ENCODE measurements at regions not wholly inside any gene's neighbourhood (a gene's known extent, or its start where the extent isn't known, plus 50 kb on each side); places are given as distances from the start of the nearest gene placed in this dataset.

GRCh38 chr14:58865514-58866281 is 227.9 kb downstream of the DACT1 start:
- Histone ChIP-seq H3K27me3 (replicated peaks; ENCODE audit: control insufficient read depth, insufficient read depth, low read length) (no peaks in the 10 kb centered on the region), H3K9me3 (no peaks in the 10 kb centered on the region), H3K4me3 (ENCODE audit: low read depth, low read length) (no peak overlapping the region), H3K36me3 (ENCODE audit: control insufficient read depth, insufficient read depth, low read length) (no peaks in the 10 kb centered on the region), H3K4me1 (peaks cover 17% of the 10 kb centered on the region)
- TF ChIP-seq, protein P1, sequence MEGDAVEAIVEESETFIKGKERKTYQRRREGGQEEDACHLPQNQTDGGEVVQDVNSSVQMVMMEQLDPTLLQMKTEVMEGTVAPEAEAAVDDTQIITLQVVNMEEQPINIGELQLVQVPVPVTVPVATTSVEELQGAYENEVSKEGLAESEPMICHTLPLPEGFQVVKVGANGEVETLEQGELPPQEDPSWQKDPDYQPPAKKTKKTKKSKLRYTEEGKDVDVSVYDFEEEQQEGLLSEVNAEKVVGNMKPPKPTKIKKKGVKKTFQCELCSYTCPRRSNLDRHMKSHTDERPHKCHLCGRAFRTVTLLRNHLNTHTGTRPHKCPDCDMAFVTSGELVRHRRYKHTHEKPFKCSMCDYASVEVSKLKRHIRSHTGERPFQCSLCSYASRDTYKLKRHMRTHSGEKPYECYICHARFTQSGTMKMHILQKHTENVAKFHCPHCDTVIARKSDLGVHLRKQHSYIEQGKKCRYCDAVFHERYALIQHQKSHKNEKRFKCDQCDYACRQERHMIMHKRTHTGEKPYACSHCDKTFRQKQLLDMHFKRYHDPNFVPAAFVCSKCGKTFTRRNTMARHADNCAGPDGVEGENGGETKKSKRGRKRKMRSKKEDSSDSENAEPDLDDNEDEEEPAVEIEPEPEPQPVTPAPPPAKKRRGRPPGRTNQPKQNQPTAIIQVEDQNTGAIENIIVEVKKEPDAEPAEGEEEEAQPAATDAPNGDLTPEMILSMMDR (IDR thresholded peaks at IDR 0.05; ENCODE audit: insufficient read depth in 1 of 2, low read depth in 1 of 2, low read length in 1 of 2, severe bottlenecking in 1 of 2, unreplicated experiment in 1 of 2), result no peak
- Mint-ChIP-seq H3K4me1 (ENCODE audit: low read depth, unreplicated experiment) (peaks cover 8% of the 10 kb centered on the region), H3K4me3 (ENCODE audit: unreplicated experiment) (no peak overlapping the region), H3K27me3 (ENCODE audit: insufficient read depth, unreplicated experiment) (no peaks in the 10 kb centered on the region), H3K36me3 (ENCODE audit: insufficient read depth, unreplicated experiment) (peaks cover 10% of the 10 kb centered on the region), H3K9me3 (ENCODE audit: unreplicated experiment) (peaks cover 9% of the 10 kb centered on the region), H3K27ac (ENCODE audit: unreplicated experiment) (peak overlapping the region; percentile 55)
- CTCF ChIA-PET, result no interaction called here
- no peak for DNase-seq
- intact Hi-C loops (cut with micrococcal nuclease; ENCODE audit: unreplicated experiment), result no loop called here
- BruUV-seq (replicated peaks), result no TSS peak
- POLR2A ChIA-PET, result no interaction called here

- H3K4me3 ChIP-seq (ENCODE audit: low read depth, low read length), result no peak overlapping the region
- H3K27me3 ChIP-seq (replicated peaks; ENCODE audit: control insufficient read depth, insufficient read depth, low read length), result no peaks in the 10 kb centered on the region
- Mint-ChIP-seq H3K27ac (ENCODE audit: unreplicated experiment) (peak overlapping the region; percentile 55), H3K27me3 (ENCODE audit: insufficient read depth, unreplicated experiment) (no peaks in the 10 kb centered on the region), H3K36me3 (ENCODE audit: insufficient read depth, unreplicated experiment) (peaks cover 10% of the 10 kb centered on the region), H3K4me3 (ENCODE audit: unreplicated experiment) (no peak overlapping the region), H3K4me1 (ENCODE audit: low read depth, unreplicated experiment) (peaks cover 8% of the 10 kb centered on the region), H3K9me3 (ENCODE audit: unreplicated experiment) (peaks cover 9% of the 10 kb centered on the region)
- DNase-seq, result peak in 1 of 2 experiments; percentile 8
- BruUV-seq (replicated peaks), result no TSS peak
- no peaks in the 10 kb centered on the region for H3K9me3 ChIP-seq
- TF ChIP-seq, protein P1 (IDR thresholded peaks at IDR 0.05; ENCODE audit: insufficient read depth in 1 of 2, low read depth in 1 of 2, low read length in 1 of 2, severe bottlenecking in 1 of 2, unreplicated experiment in 1 of 2), result no peak
- intact Hi-C loops (cut with micrococcal nuclease; ENCODE audit: unreplicated experiment), result no loop called here
- H3K4me1 ChIP-seq, result peaks cover 17% of the 10 kb centered on the region
- no peaks in the 10 kb centered on the region for H3K36me3 ChIP-seq (ENCODE audit: control insufficient read depth, insufficient read depth, low read length)
- ChIA-PET CTCF (no interaction called here), POLR2A (no interaction called here)
Measured at GRCh38 chr14:58866391-58866790, 228.6 kb downstream of the DACT1 start.

DNA sequence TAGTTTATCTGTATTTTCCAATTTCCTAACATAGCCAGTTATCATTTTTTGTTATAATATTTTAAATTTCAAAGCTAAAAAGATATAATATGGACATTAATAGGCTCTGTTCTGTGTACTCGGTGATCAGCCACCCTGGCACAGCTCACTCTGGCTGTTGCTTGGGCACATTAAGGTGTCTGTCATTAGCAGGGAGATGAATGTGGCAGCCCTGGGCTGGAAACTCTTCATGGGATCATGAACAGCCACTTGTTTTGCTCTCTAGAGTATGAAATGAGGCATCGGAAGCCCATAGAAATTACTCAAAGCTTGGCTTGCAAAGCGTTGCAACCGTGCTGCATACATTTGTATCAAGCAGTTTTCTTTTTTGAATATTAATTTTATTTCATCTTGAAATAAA is 233.2 kb downstream of the DACT1 start:
- no peaks in the 10 kb centered on the region for H3K36me3 ChIP-seq (ENCODE audit: control insufficient read depth, insufficient read depth, low read length)
- no peaks in the 10 kb centered on the region for H3K27me3 ChIP-seq (replicated peaks; ENCODE audit: control insufficient read depth, insufficient read depth, low read length)
- TF ChIP-seq, protein P1 (IDR thresholded peaks at IDR 0.05; ENCODE audit: insufficient read depth in 1 of 2, low read depth in 1 of 2, low read length in 1 of 2, severe bottlenecking in 1 of 2, unreplicated experiment in 1 of 2), result no peak
- no peak for DNase-seq
- peaks cover 8% of the 10 kb centered on the region for H3K9me3 Mint-ChIP-seq (ENCODE audit: unreplicated experiment)
- no peaks in the 10 kb centered on the region for H3K27me3 Mint-ChIP-seq (ENCODE audit: insufficient read depth, unreplicated experiment)
- peaks cover 8% of the 10 kb centered on the region for H3K4me1 Mint-ChIP-seq (ENCODE audit: low read depth, unreplicated experiment)
- intact Hi-C loops (cut with micrococcal nuclease; ENCODE audit: unreplicated experiment), result no loop called here
- no peak overlapping the region for H3K4me3 ChIP-seq (ENCODE audit: low read depth, low read length)
- H3K4me1 ChIP-seq, result peaks cover 11% of the 10 kb centered on the region
- H3K36me3 Mint-ChIP-seq (ENCODE audit: insufficient read depth, unreplicated experiment), result peaks cover 5% of the 10 kb centered on the region
- no TSS peak for BruUV-seq (replicated peaks)
- H3K27ac Mint-ChIP-seq (ENCODE audit: unreplicated experiment), result no peak overlapping the region
- CTCF ChIA-PET, result no interaction called here
- no peaks in the 10 kb centered on the region for H3K9me3 ChIP-seq
- no peak overlapping the region for H3K4me3 Mint-ChIP-seq (ENCODE audit: unreplicated experiment)
- POLR2A ChIA-PET, result no interaction called here
